ENCODE measurements at regions not wholly inside any gene's neighbourhood (a gene's known extent, or its start where the extent isn't known, plus 50 kb on each side); places are given as distances from the start of the nearest gene placed in this dataset.
"Not testable (repeated sequence)": the region's sequence is repeated elsewhere in the genome, so short reads cannot be mapped to it uniquely, and the experiment has no call there.

DNA sequence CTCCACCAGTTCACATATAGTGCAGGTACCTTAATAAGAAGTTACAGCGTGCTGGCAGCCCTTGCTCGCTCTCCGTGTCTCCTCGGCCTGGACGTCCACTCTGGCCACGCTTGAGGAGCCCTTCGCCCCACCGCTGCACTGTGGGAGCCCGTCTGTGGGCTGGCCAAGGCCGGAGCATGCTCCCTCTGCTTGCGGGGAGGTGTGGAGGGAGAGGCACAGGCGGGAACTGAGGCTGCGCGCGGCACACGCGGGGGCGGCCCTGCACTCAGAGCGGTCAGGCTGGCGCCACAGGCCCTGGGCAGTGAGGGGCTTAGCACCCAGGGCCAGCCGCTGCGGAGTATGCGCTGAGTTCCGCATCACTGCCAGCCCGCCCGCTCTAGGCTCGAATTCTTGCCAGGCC is 1988.6 kb downstream of the FOXD4L5 start:
- not testable (repeated sequence) for H3K9me3 ChIP-seq (ENCODE audit: control insufficient read depth in 2 of 2, low read length in 2 of 2); H3K4me3 ChIP-seq (ENCODE audit: low read length in 2 of 2); H3K4me1 ChIP-seq (ENCODE audit: control insufficient read depth in 2 of 2, insufficient read depth in 2 of 2, low read length in 2 of 2); H3K36me3 ChIP-seq (ENCODE audit: control insufficient read depth in 2 of 2, insufficient read depth in 2 of 2, low read length in 2 of 2); H3K27me3 ChIP-seq (ENCODE audit: control insufficient read depth in 2 of 2, insufficient read depth in 2 of 2, low read length in 2 of 2); H3K27ac ChIP-seq (ENCODE audit: low read depth in 2 of 2, low read length in 2 of 2); H3K9ac ChIP-seq (ENCODE audit: low read depth in 1 of 2, low read length in 2 of 2)

DNA sequence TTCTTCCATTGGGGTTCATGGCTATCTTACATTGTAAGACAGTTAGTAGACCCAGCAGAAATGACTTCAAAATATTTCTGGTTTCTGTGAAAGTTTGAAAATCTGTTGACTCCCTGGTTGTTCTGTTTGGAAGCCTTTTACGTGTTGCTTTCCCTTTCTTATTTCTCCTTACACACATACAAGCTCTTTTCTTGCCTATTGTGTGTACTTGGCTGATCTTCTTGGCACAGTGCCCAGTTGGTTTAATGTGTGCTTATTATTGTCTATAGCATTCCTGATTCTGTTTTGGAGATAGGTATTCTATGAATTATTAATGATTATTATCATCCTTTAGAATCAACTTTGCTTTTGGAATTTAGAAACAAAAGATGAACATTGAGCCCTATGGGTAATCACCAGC is 1995.0 kb downstream of the FOXD4L5 start:
- H3K4me1 ChIP-seq (ENCODE audit: control insufficient read depth in 2 of 2, insufficient read depth in 2 of 2, low read length in 2 of 2); H3K4me3 ChIP-seq (ENCODE audit: low read length in 2 of 2); H3K36me3 ChIP-seq (ENCODE audit: control insufficient read depth in 2 of 2, insufficient read depth in 2 of 2, low read length in 2 of 2); H3K27ac ChIP-seq (ENCODE audit: low read depth in 2 of 2, low read length in 2 of 2); H3K9ac ChIP-seq (ENCODE audit: low read depth in 1 of 2, low read length in 2 of 2); H3K27me3 ChIP-seq (ENCODE audit: control insufficient read depth in 2 of 2, insufficient read depth in 2 of 2, low read length in 2 of 2); H3K9me3 ChIP-seq (ENCODE audit: control insufficient read depth in 2 of 2, low read length in 2 of 2): not testable (repeated sequence)

Data from mucosa of rectum (tissue), 2 donors.